DOHH2 (cell line): ENCODE measurements at regions not wholly inside any gene's neighbourhood (a gene's known extent, or its start where the extent isn't known, plus 50 kb on each side); places are given as distances from the start of the nearest gene placed in this dataset.

ENCODE experiments used
- H3F3A ChIP-seq: fragments of 200-600 bp; sonication (generic), shearing (Covaris generic); 2 replicates; pipeline ENCODE4 v1.6.0; 2016; ENCODE audit warnings: antibody characterized with exemption, mild to moderate bottlenecking; ENCODE audit not compliant: control insufficient read depth, insufficient read depth
- H3K27ac ChIP-seq: fragments of 200-600 bp; sonication (generic); 2 replicates; pipeline ENCODE4 v1.5.1; 2014; ENCODE audit warnings: low read depth, mild to moderate bottlenecking, low read length, moderate library complexity
- H3K27me3 ChIP-seq: fragments of 200-600 bp; sonication (generic); 2 replicates; pipeline ENCODE4 v1.6.1; 2014; ENCODE audit warnings: mild to moderate bottlenecking, low read length, mixed read lengths; ENCODE audit not compliant: control insufficient read depth
- H3K36me3 ChIP-seq: fragments of 200-600 bp; sonication (generic); 2 replicates; pipeline ENCODE4 v1.6.1; 2014; ENCODE audit warnings: mild to moderate bottlenecking, low read length, moderate library complexity, mixed read lengths; ENCODE audit not compliant: control insufficient read depth
- H3K4me1 ChIP-seq: fragments of 200-600 bp; sonication (generic); 2 replicates; pipeline ENCODE4 v1.6.1; 2014; ENCODE audit warnings: mild to moderate bottlenecking, low read length, mixed read lengths; ENCODE audit not compliant: control insufficient read depth
- H3K4me2 ChIP-seq: fragments of 200-600 bp; sonication (generic); 2 replicates; pipeline ENCODE4 v1.6.0; 2014; ENCODE audit warnings: mild to moderate bottlenecking, low read length, moderate library complexity
- H3K4me3 ChIP-seq: fragments of 200-600 bp; sonication (generic); 2 replicates; pipeline ENCODE4 v1.5.1; 2014; ENCODE audit warnings: mild to moderate bottlenecking, low read length, mixed read lengths
- H3K79me2 ChIP-seq: fragments of 200-600 bp; sonication (generic); 2 replicates; pipeline ENCODE4 v1.6.1; 2014; ENCODE audit warnings: mild to moderate bottlenecking, low read length, mixed read lengths; ENCODE audit not compliant: control insufficient read depth
- H3K9me2 ChIP-seq: fragments of 200-600 bp; sonication (generic); replicated peaks from 2 replicates; pipeline ENCODE4 v1.6.1; 2014; ENCODE audit warnings: mild to moderate bottlenecking, low read length, mixed read lengths; ENCODE audit not compliant: control insufficient read depth
- H3K9me3 ChIP-seq: fragments of 200-600 bp; sonication (generic); 2 replicates; pipeline ENCODE4 v1.6.1; 2014; ENCODE audit warnings: antibody characterized with exemption, low read length, mixed read lengths; ENCODE audit not compliant: control insufficient read depth, insufficient read depth
- H4K20me1 ChIP-seq: fragments of 200-600 bp; sonication (generic); 2 replicates; pipeline ENCODE4 v1.6.0; 2014; ENCODE audit warnings: low read depth, mild to moderate bottlenecking, antibody characterized with exemption, low read length, moderate library complexity; ENCODE audit not compliant: control insufficient read depth, insufficient read depth
- EZH2phosphoT487 ChIP-seq: fragments of 200-600 bp; sonication (generic); IDR thresholded peaks from 2 replicates; pipeline ENCODE4 v1.6.1; 2017; ENCODE audit warnings: borderline replicate concordance, mild to moderate bottlenecking, antibody characterized with exemption, low read length, moderate library complexity, mixed read lengths
- TF ChIP-seq, protein P1 (sequence below): fragments of 200-600 bp; sonication (generic); IDR thresholded peaks from one replicate; pipeline ENCODE4 v1.5.1; 2014; ENCODE audit warnings: antibody characterized with exemption, mild to moderate bottlenecking, low read depth, low read length; ENCODE audit not compliant: poor library complexity, severe bottlenecking

DNA sequence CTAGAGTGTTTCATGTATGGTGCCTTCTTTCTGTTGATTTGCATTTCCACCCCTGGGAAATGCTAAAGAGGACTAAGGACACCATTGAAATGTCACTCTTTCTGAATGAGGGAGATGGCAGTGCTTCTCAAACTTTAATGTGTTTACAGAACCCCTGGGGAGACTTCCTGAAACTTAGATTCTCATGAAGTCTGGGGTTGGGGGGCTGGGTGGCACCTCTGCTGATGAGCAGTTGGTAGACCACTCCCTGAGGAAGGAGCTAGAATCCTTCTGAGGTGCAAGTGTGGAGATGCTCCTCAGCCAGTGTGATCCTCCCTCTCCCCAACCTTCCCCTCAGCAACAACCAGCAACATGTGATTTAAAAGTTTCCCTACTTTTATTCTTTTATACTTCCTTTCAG lies 546.8 kb downstream of the LRRC70 start:
- Histone ChIP-seq H3K36me3 (no peaks in the 10 kb centered on the region), H3K4me3 (no peak overlapping the region), H3K4me1 (no peaks in the 10 kb centered on the region), H3K79me2 (no peaks in the 10 kb centered on the region), H3K9me3 (no peaks in the 10 kb centered on the region), H3K9me2 (no peaks in the 10 kb centered on the region), H4K20me1 (no peaks in the 10 kb centered on the region), H3K4me2 (no peak overlapping the region), H3F3A (no peaks in the 10 kb centered on the region), H3K27me3 (no peaks in the 10 kb centered on the region), H3K27ac (no peak overlapping the region)
- no peak for TF ChIP-seq EZH2phosphoT487
- TF ChIP-seq, protein P1, sequence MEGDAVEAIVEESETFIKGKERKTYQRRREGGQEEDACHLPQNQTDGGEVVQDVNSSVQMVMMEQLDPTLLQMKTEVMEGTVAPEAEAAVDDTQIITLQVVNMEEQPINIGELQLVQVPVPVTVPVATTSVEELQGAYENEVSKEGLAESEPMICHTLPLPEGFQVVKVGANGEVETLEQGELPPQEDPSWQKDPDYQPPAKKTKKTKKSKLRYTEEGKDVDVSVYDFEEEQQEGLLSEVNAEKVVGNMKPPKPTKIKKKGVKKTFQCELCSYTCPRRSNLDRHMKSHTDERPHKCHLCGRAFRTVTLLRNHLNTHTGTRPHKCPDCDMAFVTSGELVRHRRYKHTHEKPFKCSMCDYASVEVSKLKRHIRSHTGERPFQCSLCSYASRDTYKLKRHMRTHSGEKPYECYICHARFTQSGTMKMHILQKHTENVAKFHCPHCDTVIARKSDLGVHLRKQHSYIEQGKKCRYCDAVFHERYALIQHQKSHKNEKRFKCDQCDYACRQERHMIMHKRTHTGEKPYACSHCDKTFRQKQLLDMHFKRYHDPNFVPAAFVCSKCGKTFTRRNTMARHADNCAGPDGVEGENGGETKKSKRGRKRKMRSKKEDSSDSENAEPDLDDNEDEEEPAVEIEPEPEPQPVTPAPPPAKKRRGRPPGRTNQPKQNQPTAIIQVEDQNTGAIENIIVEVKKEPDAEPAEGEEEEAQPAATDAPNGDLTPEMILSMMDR: no peak

DNA sequence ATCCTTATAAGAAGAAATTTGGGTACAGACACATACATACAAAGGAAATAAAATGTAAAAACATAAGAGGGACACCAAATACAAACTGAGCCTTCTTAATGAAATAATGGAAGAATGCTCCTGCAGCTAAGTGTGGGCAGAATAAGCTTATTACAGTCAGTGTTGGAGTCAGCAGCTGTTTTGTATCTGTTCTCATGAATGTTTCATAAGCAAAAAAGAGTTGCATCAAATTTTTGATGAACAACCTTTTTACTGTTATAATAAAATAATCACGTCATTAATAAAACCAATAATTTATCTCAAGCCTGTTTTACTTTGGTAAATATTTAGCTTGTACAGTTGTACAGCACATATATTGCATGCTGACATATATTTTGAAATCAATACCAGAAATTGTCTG lies 545.6 kb downstream of the LRRC70 start:
- TF ChIP-seq EZH2phosphoT487: no peak
- TF ChIP-seq, protein P1: no peak
- no peak overlapping the region for H3K4me3 ChIP-seq
- no peaks in the 10 kb centered on the region for H4K20me1 ChIP-seq
- H3K27ac ChIP-seq: no peak overlapping the region
- H3K4me1 ChIP-seq: no peaks in the 10 kb centered on the region
- no peak overlapping the region for H3K4me2 ChIP-seq
- H3K79me2 ChIP-seq: no peaks in the 10 kb centered on the region
- no peaks in the 10 kb centered on the region for H3K9me2 ChIP-seq
- H3F3A ChIP-seq: no peaks in the 10 kb centered on the region
- H3K27me3 ChIP-seq: no peaks in the 10 kb centered on the region
- H3K9me3 ChIP-seq: no peaks in the 10 kb centered on the region
- H3K36me3 ChIP-seq: no peaks in the 10 kb centered on the region

DNA sequence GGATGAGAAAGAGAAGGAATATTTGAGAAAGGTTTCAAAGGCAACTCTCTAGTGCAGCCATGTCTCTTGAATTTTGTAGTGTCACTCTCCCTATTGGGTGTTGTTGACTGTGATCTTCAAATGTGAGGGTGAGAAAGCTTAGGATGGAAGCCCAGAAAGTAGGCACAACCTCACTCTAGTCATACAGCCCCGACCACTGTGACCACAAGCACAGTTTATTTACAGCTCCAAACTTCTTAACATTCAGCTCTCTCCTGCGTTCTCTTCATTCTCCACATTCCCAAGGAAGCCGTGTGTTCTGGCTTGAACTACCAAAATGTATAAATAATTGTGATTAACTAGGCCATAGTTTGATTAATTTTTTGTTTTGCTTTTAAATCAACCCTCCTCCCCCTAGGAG lies 542.9 kb downstream of the LRRC70 start:
- H3F3A ChIP-seq: no peaks in the 10 kb centered on the region
- H3K27me3 ChIP-seq: no peaks in the 10 kb centered on the region
- no peaks in the 10 kb centered on the region for H3K4me1 ChIP-seq
- H3K9me2 ChIP-seq: no peaks in the 10 kb centered on the region
- no peak overlapping the region for H3K4me3 ChIP-seq
- no peaks in the 10 kb centered on the region for H3K36me3 ChIP-seq
- H4K20me1 ChIP-seq: no peaks in the 10 kb centered on the region
- H3K4me2 ChIP-seq: no peak overlapping the region
- H3K9me3 ChIP-seq: no peaks in the 10 kb centered on the region
- H3K79me2 ChIP-seq: no peaks in the 10 kb centered on the region
- H3K27ac ChIP-seq: no peak overlapping the region
- TF ChIP-seq, protein P1: no peak
- no peak for TF ChIP-seq EZH2phosphoT487

DNA sequence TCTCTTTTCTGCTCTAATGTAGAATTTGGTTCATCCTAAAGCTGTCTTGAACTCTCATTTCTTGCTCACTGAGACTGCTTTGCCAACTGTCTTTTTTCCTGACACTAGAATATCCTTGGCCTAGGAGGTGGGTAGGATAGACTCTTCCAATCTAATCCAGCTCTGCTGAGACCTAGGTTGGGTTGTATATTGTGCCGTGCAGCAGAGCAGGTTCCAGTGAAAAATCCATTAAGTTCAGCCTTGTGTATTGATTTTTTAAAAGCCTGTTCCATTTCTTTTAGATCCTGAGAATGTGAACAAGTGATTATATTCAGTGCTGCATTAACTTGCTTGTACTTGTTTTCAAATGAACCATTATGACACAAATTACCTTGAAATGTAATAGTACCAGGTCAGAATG lies 539.6 kb downstream of the LRRC70 start:
- TF ChIP-seq EZH2phosphoT487: no peak
- TF ChIP-seq, protein P1: no peak
- Histone ChIP-seq H3K4me2 (no peak overlapping the region), H3K79me2 (no peaks in the 10 kb centered on the region), H3K4me3 (no peak overlapping the region), H3K4me1 (no peaks in the 10 kb centered on the region), H3K9me2 (no peaks in the 10 kb centered on the region), H3K9me3 (no peaks in the 10 kb centered on the region), H3K27ac (no peak overlapping the region), H4K20me1 (no peaks in the 10 kb centered on the region), H3K27me3 (no peaks in the 10 kb centered on the region), H3F3A (no peaks in the 10 kb centered on the region), H3K36me3 (no peaks in the 10 kb centered on the region)
